Activated naive CD4-positive, alpha-beta T cell treated with anti-CD3 and anti-CD28 coated beads, Interleukin-2, amount 50 U/mL, for 72 hours (primary cell): ENCODE measurements at regions not wholly inside any gene's neighbourhood (a gene's known extent, or its start where the extent isn't known, plus 50 kb on each side); places are given as distances from the start of the nearest gene placed in this dataset.
"Not testable (repeated sequence)": the region's sequence is repeated elsewhere in the genome, so short reads cannot be mapped to it uniquely, and the experiment has no call there.

Experiments
- ATAC-seq, 2 donors: fragments of 150-1000 bp; cut with Tn5 transposase; 2 replicates each; pipeline ENCODE4 v1.10.0; 2021; ENCODE audit warnings: mild to moderate bottlenecking in 2 of 2, moderate library complexity in 2 of 2
- DNase-seq, 2 donors: peaks; one replicate each; pipeline ENCODE4 v3.0.0; 2021 to 2022; ENCODE audit warnings: low spot score in 2 of 2
- H3K27ac Mint-ChIP-seq, 2 donors: one replicate each; pipeline ENCODE4 v1.8.0; 2022; ENCODE audit warnings: mild to moderate bottlenecking in 2 of 2, mixed read lengths in 2 of 2
- H3K36me3 Mint-ChIP-seq, 2 donors: one replicate each; pipeline ENCODE4 v1.8.0; 2022; ENCODE audit warnings: mixed read lengths in 2 of 2
- H3K9me3 Mint-ChIP-seq, 2 donors: one replicate each; pipeline ENCODE4 v1.8.0; 2022; ENCODE audit warnings: mixed read lengths in 2 of 2

GRCh38 chr1:198436276-198436675, 104.2 kb downstream of the ATP6V1G3 start:
- Mint-ChIP-seq H3K27ac (no peak overlapping the region), H3K9me3 (peaks cover 5 to 16% of the 10 kb centered on the region in 2 donors), H3K36me3 (peaks cover 0 to 5% of the 10 kb centered on the region in 2 donors)
- ATAC-seq (no peak), DNase-seq (no peak)

- Mint-ChIP-seq H3K27ac (no peak overlapping the region), H3K9me3 (peaks cover 5 to 16% of the 10 kb centered on the region in 2 donors), H3K36me3 (peaks cover 0 to 5% of the 10 kb centered on the region in 2 donors)
- no peak for ATAC-seq
- no peak for DNase-seq
These were observed 105.4 kb downstream of the ATP6V1G3 start for GRCh38 chr1:198435056-198435455.

- DNase-seq (no peak), ATAC-seq (no peak)
- Mint-ChIP-seq H3K36me3 (no peaks in the 10 kb centered on the region), H3K27ac (no peak overlapping the region), H3K9me3 (no peaks in the 10 kb centered on the region)
These were observed 116.0 kb downstream of the ATP6V1G3 start for GRCh38 chr1:198424441-198424840.

GRCh38 chr1:198423673-198424072, 116.8 kb downstream of the ATP6V1G3 start:
- DNase-seq, result no peak
- no peak for ATAC-seq
- Mint-ChIP-seq H3K36me3 (no peaks in the 10 kb centered on the region), H3K9me3 (no peaks in the 10 kb centered on the region), H3K27ac (no peak overlapping the region)

GRCh38 chr1:198417039-198417438, 123.4 kb downstream of the ATP6V1G3 start:
- Mint-ChIP-seq H3K36me3 (no peaks in the 10 kb centered on the region), H3K9me3 (peaks cover 0 to 4% of the 10 kb centered on the region in 2 donors), H3K27ac (no peak overlapping the region)
- DNase-seq (no peak), ATAC-seq (no peak)

- ATAC-seq (no peak), DNase-seq (no peak)
- Mint-ChIP-seq H3K9me3 (peaks cover 0 to 4% of the 10 kb centered on the region in 2 donors), H3K36me3 (no peaks in the 10 kb centered on the region), H3K27ac (no peak overlapping the region)
These were observed 124.2 kb downstream of the ATP6V1G3 start for GRCh38 chr1:198416296-198416695.

GRCh38 chr1:198411240-198411639, 129.2 kb downstream of the ATP6V1G3 start:
- Mint-ChIP-seq H3K27ac (no peak overlapping the region), H3K9me3 (peaks cover 0 to 5% of the 10 kb centered on the region in 2 donors), H3K36me3 (no peaks in the 10 kb centered on the region)
- no peak for ATAC-seq
- DNase-seq, result no peak

GRCh38 chr1:198408716-198409115, 131.8 kb downstream of the ATP6V1G3 start:
- no peaks in the 10 kb centered on the region for H3K36me3 Mint-ChIP-seq

GRCh38 chr1:198404632-198405031, 135.8 kb downstream of the ATP6V1G3 start:
- DNase-seq, H3K9me3 Mint-ChIP-seq, ATAC-seq, H3K27ac Mint-ChIP-seq, H3K36me3 Mint-ChIP-seq: not testable (repeated sequence)

More at GRCh38 chr1:198408716-198409115, 131.8 kb downstream of the ATP6V1G3 start:
- H3K27ac Mint-ChIP-seq, result no peak overlapping the region
- DNase-seq, result no peak
- H3K9me3 Mint-ChIP-seq, result peaks cover 4 to 14% of the 10 kb centered on the region in 2 donors
- ATAC-seq, result no peak

- Mint-ChIP-seq H3K27ac (no peak overlapping the region), H3K36me3 (no peaks in the 10 kb centered on the region), H3K9me3 (peaks cover 2 to 7% of the 10 kb centered on the region in 2 donors)
- ATAC-seq (no peak), DNase-seq (no peak)
These were observed 140.4 kb downstream of the ATP6V1G3 start for GRCh38 chr1:198400063-198400462.

- no peak for DNase-seq
- H3K36me3 Mint-ChIP-seq, result no peaks in the 10 kb centered on the region
- ATAC-seq, result no peak
- H3K9me3 Mint-ChIP-seq, result peaks cover 0 to 4% of the 10 kb centered on the region in 2 donors
- no peak overlapping the region for H3K27ac Mint-ChIP-seq
These were observed 141.0 kb downstream of the ATP6V1G3 start for GRCh38 chr1:198399452-198399851.

GRCh38 chr1:198397208-198397808, 143.2 kb downstream of the ATP6V1G3 start:
- Mint-ChIP-seq H3K36me3 (no peaks in the 10 kb centered on the region), H3K27ac (no peak overlapping the region), H3K9me3 (no peaks in the 10 kb centered on the region)
- DNase-seq (no peak), ATAC-seq (no peak)

GRCh38 chr1:198391393-198392020, 149.0 kb downstream of the ATP6V1G3 start:
- ATAC-seq (no peak), DNase-seq (no peak)
- H3K36me3 Mint-ChIP-seq, result no peaks in the 10 kb centered on the region
- no peak overlapping the region for H3K27ac Mint-ChIP-seq
- no peaks in the 10 kb centered on the region for H3K9me3 Mint-ChIP-seq

GRCh38 chr1:198387587-198387986, 152.9 kb downstream of the ATP6V1G3 start:
- Mint-ChIP-seq H3K36me3 (no peaks in the 10 kb centered on the region), H3K9me3 (no peaks in the 10 kb centered on the region), H3K27ac (no peak overlapping the region)
- no peak for ATAC-seq
- DNase-seq, result no peak

- Mint-ChIP-seq H3K36me3 (peaks cover 7 to 19% of the 10 kb centered on the region in 2 donors), H3K27ac (no peak overlapping the region), H3K9me3 (peaks cover 0 to 11% of the 10 kb centered on the region in 2 donors)
- no peak for ATAC-seq
- no peak for DNase-seq
These were observed 160.2 kb downstream of the ATP6V1G3 start for GRCh38 chr1:198380275-198380674.

GRCh38 chr1:198377702-198378101, 162.8 kb downstream of the ATP6V1G3 start:
- ATAC-seq (no peak), DNase-seq (no peak)
- Mint-ChIP-seq H3K36me3 (peaks cover 13 to 30% of the 10 kb centered on the region in 2 donors), H3K9me3 (peaks cover 0 to 21% of the 10 kb centered on the region in 2 donors), H3K27ac (no peak overlapping the region)

GRCh38 chr1:198374288-198374687, 166.2 kb downstream of the ATP6V1G3 start:
- Mint-ChIP-seq H3K9me3 (peaks cover 6 to 24% of the 10 kb centered on the region in 2 donors), H3K36me3 (peaks cover 18 to 35% of the 10 kb centered on the region in 2 donors), H3K27ac (no peak overlapping the region)
- ATAC-seq, result no peak
- DNase-seq, result no peak

- peaks cover 6 to 23% of the 10 kb centered on the region in 2 donors for H3K9me3 Mint-ChIP-seq
- no peak for ATAC-seq
- DNase-seq, result no peak
- H3K27ac Mint-ChIP-seq, result no peak overlapping the region
- peaks cover 18 to 36% of the 10 kb centered on the region in 2 donors for H3K36me3 Mint-ChIP-seq
These were observed 167.1 kb downstream of the ATP6V1G3 start for GRCh38 chr1:198373376-198373775.
